ENCODE measurements at regions not wholly inside any gene's neighbourhood (a gene's known extent, or its start where the extent isn't known, plus 50 kb on each side); places are given as distances from the start of the nearest gene placed in this dataset.

GRCh38 chr13:39942552-39943273, 287.3 kb downstream of the COG6 start:
- peak; percentile 74 for DNase-seq (ENCODE audit: low read depth)
- TF ChIP-seq CTCF (conservative IDR thresholded peaks at IDR 0.05; ENCODE audit: low read length), result peak; percentile 100
- no peak overlapping the region for H3K4me3 ChIP-seq (ENCODE audit: low read length)

- H3K4me3 ChIP-seq (ENCODE audit: low read length), result no peak overlapping the region
- no peak for TF ChIP-seq CTCF (conservative IDR thresholded peaks at IDR 0.05; ENCODE audit: low read length)
- no peak for DNase-seq (ENCODE audit: low read depth)
These were observed 288.2 kb downstream of the COG6 start for GRCh38 chr13:39943711-39944110.

- TF ChIP-seq CTCF (conservative IDR thresholded peaks at IDR 0.05; ENCODE audit: low read length), result no peak
- no peak for DNase-seq (ENCODE audit: low read depth)
These were observed 289.8 kb downstream of the COG6 start for GRCh38 chr13:39945226-39945625.

DNA sequence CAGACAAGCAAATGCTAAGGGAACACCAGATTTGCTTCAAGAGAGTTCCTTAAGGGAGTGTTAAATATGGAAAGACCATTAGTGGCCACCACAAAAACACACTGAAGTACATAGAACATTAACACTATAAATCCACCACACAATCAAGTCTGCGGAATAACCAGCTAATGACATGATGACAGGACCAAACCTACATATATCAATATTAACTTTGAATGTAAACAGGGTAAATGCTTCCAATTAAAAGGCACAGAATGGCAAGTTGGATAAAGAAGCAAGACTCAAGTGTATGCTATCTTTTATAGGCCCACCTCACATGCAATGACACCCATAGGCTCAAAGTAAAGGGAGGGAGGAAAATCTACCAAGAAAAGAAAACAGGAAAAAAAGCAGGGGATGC, 291.3 kb downstream of the COG6 start:
- TF ChIP-seq CTCF (conservative IDR thresholded peaks at IDR 0.05; ENCODE audit: low read length), result no peak
- no peak overlapping the region for H3K4me3 ChIP-seq (ENCODE audit: low read length)
- DNase-seq (ENCODE audit: low read depth), result no peak

More at GRCh38 chr13:39945226-39945625, 289.8 kb downstream of the COG6 start:
- H3K4me3 ChIP-seq (ENCODE audit: low read length), result no peak overlapping the region

DNA sequence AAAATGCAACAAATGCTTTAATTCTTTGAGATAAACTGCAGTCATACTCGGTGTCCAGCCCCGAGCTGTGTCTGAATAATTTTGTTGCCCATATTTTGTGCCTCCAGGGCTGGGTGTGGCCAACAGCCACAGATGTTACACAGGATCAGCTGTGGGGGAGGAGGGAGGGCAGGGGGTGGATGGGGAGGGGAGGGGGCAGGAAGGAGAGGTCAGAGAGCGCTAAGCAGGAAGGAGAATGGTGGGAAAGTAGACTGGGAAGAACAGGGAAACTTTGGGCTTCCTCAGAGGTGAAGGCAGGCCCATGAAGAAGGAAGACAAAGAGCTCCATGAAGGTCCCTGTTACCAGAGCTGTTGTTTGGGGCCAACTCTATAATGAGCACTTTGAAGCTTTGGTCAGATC, 295.8 kb downstream of the COG6 start:
- DNase-seq (ENCODE audit: low read depth), result no peak
- H3K4me3 ChIP-seq (ENCODE audit: low read length), result no peak overlapping the region
- TF ChIP-seq CTCF (conservative IDR thresholded peaks at IDR 0.05; ENCODE audit: low read length), result no peak

DNA sequence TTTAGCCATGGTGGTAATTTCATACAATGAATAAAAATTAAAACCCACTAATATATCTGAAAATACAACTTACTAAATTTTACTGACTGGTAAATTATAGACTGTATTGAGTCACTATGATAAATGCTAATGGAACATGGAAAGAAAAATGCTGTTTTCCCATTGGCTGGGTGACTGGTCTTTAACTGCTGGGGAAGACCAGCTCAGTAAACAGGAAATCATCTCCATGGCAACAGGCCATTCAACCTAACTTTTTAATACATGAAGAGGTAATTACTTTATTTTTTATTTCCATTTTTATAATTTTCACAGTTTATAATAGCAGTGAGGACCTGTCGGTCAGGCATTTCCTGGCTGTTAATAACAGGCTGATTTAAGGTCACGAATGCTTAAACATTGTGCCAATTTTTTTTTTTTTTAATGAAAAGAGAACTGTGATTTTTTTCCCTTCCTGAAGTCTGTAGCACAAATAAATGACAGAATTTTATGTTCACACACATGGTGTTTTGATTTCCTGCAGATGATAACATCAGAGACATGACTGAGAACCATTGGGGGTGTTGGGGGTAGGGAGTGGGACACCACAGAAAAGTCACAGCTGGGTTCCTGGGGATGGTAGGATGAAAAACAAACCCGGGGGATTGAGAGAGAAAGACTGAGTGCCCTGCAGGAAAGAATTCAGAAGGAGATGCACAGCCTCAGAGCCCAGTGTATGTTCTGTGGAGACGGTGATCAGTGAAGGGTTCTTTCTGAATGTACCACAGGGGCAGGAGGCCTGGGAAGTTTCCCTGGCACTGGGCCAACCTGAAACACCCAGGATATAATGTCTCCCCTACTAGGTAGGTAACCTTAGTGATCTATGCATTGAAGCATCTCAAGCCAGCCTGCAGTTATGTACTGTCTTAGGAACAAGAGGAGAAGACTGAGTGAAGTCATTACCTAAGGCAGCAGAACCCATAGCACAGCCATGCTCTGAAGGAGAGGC, 297.1 kb downstream of the COG6 start:
- DNase-seq (ENCODE audit: low read depth), result peak; percentile 43
- TF ChIP-seq CTCF (conservative IDR thresholded peaks at IDR 0.05; ENCODE audit: low read length), result no peak
- no peak overlapping the region for H3K4me3 ChIP-seq (ENCODE audit: low read length)

Data from AG10803 (cell line).